ENCODE measurements at regions not wholly inside any gene's neighbourhood (a gene's known extent, or its start where the extent isn't known, plus 50 kb on each side); places are given as distances from the start of the nearest gene placed in this dataset.

DNA sequence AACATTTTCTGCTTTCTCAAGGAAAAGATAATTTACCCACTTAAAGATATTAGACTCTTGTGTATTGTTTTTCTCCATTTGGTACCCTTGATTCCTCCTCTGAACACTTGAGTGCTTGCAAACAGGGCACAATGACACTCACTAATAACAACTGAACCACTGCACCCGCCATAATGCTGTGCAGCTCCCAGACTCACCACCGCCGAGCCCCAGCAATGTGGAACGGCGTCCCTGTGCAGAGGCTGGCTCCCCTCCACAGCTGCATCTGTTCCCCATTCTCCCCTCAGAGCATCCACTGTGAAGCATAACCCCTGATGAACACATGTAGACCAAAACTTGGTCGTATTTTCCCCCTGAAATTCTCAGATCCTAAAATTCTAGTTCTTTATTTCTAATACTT lies 276.2 kb upstream of the PLSCR5 start:
- in situ Hi-C loops (cut with MboI; ENCODE audit: low pct_unique_long_range_greater_than_20kb, low sequenced_read_pairs, unreplicated experiment) = no loop called here
- TF ChIP-seq, protein P1, sequence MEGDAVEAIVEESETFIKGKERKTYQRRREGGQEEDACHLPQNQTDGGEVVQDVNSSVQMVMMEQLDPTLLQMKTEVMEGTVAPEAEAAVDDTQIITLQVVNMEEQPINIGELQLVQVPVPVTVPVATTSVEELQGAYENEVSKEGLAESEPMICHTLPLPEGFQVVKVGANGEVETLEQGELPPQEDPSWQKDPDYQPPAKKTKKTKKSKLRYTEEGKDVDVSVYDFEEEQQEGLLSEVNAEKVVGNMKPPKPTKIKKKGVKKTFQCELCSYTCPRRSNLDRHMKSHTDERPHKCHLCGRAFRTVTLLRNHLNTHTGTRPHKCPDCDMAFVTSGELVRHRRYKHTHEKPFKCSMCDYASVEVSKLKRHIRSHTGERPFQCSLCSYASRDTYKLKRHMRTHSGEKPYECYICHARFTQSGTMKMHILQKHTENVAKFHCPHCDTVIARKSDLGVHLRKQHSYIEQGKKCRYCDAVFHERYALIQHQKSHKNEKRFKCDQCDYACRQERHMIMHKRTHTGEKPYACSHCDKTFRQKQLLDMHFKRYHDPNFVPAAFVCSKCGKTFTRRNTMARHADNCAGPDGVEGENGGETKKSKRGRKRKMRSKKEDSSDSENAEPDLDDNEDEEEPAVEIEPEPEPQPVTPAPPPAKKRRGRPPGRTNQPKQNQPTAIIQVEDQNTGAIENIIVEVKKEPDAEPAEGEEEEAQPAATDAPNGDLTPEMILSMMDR (IDR thresholded peaks at IDR 0.05; ENCODE audit: extremely low read depth, insufficient read depth, missing control alignments) = no peak
- DNase-seq (ENCODE audit: low spot score) = no peak

DNA sequence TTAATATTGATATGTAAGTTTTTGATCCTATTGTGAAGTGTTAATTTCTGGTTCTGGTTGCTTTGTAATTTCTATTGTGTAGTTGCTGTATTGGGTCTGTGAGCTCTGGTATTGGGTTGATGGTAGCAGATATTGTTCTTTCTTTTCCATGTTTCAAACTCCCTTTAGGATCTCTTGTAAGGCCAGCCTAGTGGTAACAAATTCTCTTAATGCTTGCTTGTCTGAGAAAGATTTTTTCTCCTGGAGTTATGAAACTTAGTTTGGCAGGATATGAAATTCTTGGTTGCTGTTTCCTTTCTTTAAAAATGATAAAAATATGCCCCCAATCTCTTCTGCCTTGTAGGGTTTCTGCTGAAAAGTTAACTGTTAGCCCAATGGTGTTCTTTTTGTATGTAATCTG lies 268.6 kb upstream of the PLSCR5 start:
- in situ Hi-C loops (cut with MboI; ENCODE audit: low pct_unique_long_range_greater_than_20kb, low sequenced_read_pairs, unreplicated experiment) = no loop called here
- no peak for DNase-seq (ENCODE audit: low spot score)
- TF ChIP-seq, protein P1 (IDR thresholded peaks at IDR 0.05; ENCODE audit: extremely low read depth, insufficient read depth, missing control alignments) = no peak

DNA sequence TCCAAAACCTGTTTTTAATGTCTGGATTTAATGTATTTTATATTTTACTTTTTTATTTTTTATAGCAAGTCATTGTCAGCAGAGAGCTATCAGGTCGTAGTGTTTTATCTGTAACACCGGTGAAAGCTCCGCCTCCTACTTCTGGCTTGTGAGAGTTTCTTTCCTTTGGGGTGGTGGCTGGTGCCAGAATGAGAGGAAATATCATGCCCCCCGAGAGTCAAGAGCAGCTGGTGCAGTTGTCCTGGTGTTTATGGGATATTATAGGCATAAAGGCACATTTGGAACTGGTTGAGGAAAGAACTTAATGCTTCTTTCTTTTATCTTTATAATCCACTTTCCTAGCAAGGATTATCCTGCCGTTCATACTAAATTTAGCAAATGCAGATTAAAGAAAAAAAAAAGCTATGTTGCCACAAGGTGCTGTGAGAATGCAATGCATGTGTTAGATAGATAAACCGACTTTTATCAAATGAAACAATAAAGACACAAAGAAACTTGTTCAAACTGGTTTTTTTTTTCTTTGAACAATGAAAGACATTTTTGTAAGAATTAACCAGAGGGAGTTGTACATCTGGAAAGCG lies 260.1 kb upstream of the PLSCR5 start:
- no peak for DNase-seq (ENCODE audit: low spot score)
- TF ChIP-seq, protein P1 (IDR thresholded peaks at IDR 0.05; ENCODE audit: extremely low read depth, insufficient read depth, missing control alignments) = no peak
- in situ Hi-C loops (cut with MboI; ENCODE audit: low pct_unique_long_range_greater_than_20kb, low sequenced_read_pairs, unreplicated experiment) = no loop called here

DNA sequence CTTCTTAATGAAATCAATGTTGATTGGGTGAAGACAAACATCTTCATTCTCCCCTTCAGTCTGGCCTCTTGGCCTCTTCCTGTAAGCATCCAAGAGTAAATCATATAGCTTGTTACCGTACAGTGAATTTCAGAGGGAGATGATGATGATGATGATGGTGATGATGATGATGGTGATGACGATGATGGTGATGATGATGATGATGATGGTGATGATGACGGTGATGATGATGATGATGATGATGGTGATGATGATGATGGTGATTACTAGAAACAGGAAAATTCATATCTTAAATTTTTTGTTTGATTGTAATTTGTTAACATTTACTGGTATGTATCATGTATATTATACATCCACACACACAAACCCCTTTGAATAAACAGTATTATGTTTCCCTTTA lies 256.1 kb upstream of the PLSCR5 start:
- in situ Hi-C loops (cut with MboI; ENCODE audit: low pct_unique_long_range_greater_than_20kb, low sequenced_read_pairs, unreplicated experiment) = no loop called here
- TF ChIP-seq, protein P1 (IDR thresholded peaks at IDR 0.05; ENCODE audit: extremely low read depth, insufficient read depth, missing control alignments) = no peak
- DNase-seq (ENCODE audit: low spot score) = no peak

DNA sequence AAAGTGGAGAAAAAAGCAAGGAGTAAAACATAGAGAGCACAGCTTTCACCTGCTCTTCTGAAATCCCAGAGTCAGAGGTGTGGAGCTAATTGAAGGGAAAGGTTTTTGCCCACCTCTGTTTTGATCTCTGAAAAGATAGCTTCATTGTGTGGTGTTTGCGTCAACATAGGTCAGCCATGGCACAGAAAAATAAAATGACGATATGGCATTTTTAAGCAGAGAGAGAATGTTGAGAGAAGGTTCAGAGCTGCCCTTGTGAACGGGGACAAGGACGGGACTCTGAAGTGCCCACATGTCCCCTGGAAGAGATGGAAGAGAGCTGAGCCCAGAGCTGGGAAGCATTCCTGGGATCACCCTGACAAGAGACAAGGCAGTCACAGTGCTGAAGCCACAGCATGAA lies 249.4 kb upstream of the PLSCR5 start:
- TF ChIP-seq, protein P1 (IDR thresholded peaks at IDR 0.05; ENCODE audit: extremely low read depth, insufficient read depth, missing control alignments) = no peak
- in situ Hi-C loops (cut with MboI; ENCODE audit: low pct_unique_long_range_greater_than_20kb, low sequenced_read_pairs, unreplicated experiment) = no loop called here
- no peak for DNase-seq (ENCODE audit: low spot score)

DNA sequence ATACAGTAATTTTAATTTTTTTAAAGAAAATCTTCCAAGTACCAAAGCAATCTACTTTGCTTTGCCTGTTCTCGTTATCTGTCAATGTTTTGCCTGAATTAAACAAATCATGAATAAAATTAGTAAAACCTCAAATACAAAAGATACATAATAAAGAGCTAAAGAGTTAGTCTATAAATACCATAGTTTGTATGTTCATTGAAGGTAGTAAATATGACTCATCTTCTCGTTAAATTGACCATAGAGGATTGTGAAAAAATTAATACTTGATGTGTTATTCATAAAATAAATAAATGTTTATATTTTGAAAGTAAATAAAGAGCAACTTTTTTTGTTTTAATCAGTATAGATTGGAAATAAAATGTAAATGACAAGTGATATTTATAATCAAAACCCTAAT lies 246.5 kb upstream of the PLSCR5 start:
- in situ Hi-C loops (cut with MboI; ENCODE audit: low pct_unique_long_range_greater_than_20kb, low sequenced_read_pairs, unreplicated experiment) = no loop called here
- TF ChIP-seq, protein P1 (IDR thresholded peaks at IDR 0.05; ENCODE audit: extremely low read depth, insufficient read depth, missing control alignments) = no peak
- DNase-seq (ENCODE audit: low spot score) = no peak

DNA sequence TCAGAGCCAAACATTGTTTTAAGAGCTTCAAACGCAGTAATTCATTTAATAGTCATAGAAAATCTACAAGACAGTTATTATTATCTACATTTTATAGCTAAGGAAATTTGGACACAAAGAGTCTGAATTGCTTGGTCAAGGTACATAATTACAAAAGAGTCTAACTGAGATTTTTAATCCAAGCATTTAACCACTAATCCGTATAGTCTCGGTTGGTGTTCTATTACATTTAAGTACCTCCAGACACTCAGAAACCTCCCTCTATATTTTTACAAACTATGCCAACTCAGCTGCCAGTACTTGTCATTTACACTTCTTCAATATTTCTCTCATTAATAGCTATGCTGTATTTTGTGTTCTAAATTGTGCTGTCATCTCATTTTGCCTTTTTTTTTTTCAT lies 240.2 kb upstream of the PLSCR5 start:
- TF ChIP-seq, protein P1 (IDR thresholded peaks at IDR 0.05; ENCODE audit: extremely low read depth, insufficient read depth, missing control alignments) = no peak
- DNase-seq (ENCODE audit: low spot score) = no peak

More for the DNA sequence above, 240.2 kb upstream of the PLSCR5 start:
- in situ Hi-C loops (cut with MboI; ENCODE audit: low pct_unique_long_range_greater_than_20kb, low sequenced_read_pairs, unreplicated experiment) = no loop called here

All from GM13977 (cell line).